ENCODE measurements at regions not wholly inside any gene's neighbourhood (a gene's known extent, or its start where the extent isn't known, plus 50 kb on each side); places are given as distances from the start of the nearest gene placed in this dataset.
"Not testable (repeated sequence)": the region's sequence is repeated elsewhere in the genome, so short reads cannot be mapped to it uniquely, and the experiment has no call there.

DNA sequence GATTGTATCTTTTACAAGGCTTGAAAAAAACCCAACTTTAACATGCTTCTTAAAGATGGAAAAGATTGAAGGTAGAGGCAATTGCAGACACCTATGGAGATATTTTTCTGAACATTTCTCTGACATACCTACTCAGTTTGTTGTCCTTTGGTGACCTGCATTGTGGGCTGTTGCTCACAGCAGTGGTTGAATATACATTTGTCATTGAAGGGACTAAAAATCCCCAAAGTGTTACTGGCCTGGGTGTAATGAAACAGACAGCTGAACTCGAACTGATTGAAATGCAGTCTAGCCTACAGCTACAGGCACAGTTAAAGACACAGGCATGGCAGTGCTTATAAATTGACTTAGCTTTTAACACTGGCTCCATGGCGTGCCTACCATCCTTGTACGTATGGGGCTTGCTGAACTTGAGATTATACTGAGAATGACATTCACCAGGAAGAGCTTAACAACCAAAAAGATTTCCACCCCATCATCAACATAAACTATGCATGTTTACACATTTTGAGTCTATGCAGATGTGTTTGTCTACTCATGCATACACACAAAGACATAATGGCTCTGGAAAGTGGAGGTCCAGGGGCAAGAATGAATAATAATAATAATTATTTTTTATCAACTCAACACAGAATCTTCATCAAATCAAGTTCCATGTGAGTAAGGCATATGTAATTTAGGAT lies 83.2 kb upstream of the NOX3 start:
- no peak for DNase-seq (ENCODE audit: low spot score in 2 of 2, unreplicated experiment in 2 of 2)
- no peak overlapping the region for H3K27ac Mint-ChIP-seq
- no peak overlapping the region for H3K4me3 Mint-ChIP-seq
- peaks cover 11% of the 10 kb centered on the region for H3K9me3 Mint-ChIP-seq
- TF ChIP-seq, protein P1, sequence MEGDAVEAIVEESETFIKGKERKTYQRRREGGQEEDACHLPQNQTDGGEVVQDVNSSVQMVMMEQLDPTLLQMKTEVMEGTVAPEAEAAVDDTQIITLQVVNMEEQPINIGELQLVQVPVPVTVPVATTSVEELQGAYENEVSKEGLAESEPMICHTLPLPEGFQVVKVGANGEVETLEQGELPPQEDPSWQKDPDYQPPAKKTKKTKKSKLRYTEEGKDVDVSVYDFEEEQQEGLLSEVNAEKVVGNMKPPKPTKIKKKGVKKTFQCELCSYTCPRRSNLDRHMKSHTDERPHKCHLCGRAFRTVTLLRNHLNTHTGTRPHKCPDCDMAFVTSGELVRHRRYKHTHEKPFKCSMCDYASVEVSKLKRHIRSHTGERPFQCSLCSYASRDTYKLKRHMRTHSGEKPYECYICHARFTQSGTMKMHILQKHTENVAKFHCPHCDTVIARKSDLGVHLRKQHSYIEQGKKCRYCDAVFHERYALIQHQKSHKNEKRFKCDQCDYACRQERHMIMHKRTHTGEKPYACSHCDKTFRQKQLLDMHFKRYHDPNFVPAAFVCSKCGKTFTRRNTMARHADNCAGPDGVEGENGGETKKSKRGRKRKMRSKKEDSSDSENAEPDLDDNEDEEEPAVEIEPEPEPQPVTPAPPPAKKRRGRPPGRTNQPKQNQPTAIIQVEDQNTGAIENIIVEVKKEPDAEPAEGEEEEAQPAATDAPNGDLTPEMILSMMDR (IDR thresholded peaks at IDR 0.05; ENCODE audit: unreplicated experiment) = no peak
- H3K36me3 Mint-ChIP-seq = peaks cover 2% of the 10 kb centered on the region
- H3K27me3 Mint-ChIP-seq (ENCODE audit: low read depth) = peaks cover 2% of the 10 kb centered on the region
- H3K4me1 Mint-ChIP-seq = peaks cover 34% of the 10 kb centered on the region

DNA sequence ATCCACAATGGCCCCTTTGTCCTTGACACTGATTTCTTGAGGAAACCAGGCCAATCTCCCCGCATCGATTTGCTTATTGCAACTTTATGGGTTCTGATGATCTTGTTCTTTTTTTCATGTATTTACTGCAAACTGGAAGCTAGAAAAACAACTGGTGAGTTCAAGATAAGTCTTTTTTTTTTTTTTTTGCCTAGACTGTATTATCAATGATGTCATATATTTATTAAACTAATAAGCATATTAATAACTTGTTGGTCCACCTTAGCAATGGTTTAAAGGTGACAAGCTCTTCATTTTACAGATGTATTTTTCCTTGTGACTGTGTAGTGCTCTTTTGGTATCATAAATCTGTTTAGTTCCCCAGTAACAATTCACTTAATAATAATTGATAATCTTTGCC lies 79.0 kb upstream of the NOX3 start:
- no peak overlapping the region for H3K4me3 Mint-ChIP-seq
- H3K27me3 Mint-ChIP-seq (ENCODE audit: low read depth) = peaks cover 2% of the 10 kb centered on the region
- peaks cover 15% of the 10 kb centered on the region for H3K4me1 Mint-ChIP-seq
- H3K27ac Mint-ChIP-seq = no peak overlapping the region
- no peak for DNase-seq (ENCODE audit: low spot score in 2 of 2, unreplicated experiment in 2 of 2)
- TF ChIP-seq, protein P1 (IDR thresholded peaks at IDR 0.05; ENCODE audit: unreplicated experiment) = no peak
- peaks cover 23% of the 10 kb centered on the region for H3K9me3 Mint-ChIP-seq
- peaks cover 6% of the 10 kb centered on the region for H3K36me3 Mint-ChIP-seq

DNA sequence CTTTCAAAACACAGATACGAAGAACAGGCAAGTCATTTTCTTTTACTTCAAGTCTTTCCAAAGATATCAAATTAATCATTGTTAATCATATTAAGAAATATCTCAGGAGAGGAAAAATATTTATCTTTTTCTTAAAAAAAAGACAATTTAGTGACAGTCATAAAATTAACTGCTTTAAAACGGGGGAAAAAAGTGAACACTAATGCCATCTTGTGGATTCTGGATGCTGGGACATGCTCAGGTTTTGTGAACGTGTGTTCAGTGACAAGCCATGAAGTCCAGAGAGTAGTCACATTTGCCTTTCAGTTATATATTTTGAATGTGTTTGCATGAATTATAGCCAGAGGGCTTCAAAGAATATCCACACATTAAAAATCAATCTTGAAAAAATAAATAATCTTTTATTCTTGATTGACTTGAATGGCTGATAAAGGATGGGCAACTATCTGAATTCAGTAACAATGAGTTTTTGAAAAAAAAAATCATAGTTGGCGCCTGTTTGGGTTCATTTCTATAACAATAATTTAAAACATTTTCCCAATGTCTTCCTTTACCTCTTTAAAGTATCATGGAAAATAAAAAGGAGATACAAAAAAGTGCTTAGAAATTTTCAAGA lies 74.7 kb upstream of the NOX3 start:
- Mint-ChIP-seq H3K4me1 (peaks cover 14% of the 10 kb centered on the region), H3K27ac (no peak overlapping the region), H3K36me3 (peaks cover 5% of the 10 kb centered on the region), H3K4me3 (no peak overlapping the region), H3K9me3 (peaks cover 17% of the 10 kb centered on the region), H3K27me3 (ENCODE audit: low read depth) (peaks cover under 1% of the 10 kb centered on the region)
- TF ChIP-seq, protein P1 (IDR thresholded peaks at IDR 0.05; ENCODE audit: unreplicated experiment) = no peak
- DNase-seq (ENCODE audit: low spot score in 2 of 2, unreplicated experiment in 2 of 2) = no peak

DNA sequence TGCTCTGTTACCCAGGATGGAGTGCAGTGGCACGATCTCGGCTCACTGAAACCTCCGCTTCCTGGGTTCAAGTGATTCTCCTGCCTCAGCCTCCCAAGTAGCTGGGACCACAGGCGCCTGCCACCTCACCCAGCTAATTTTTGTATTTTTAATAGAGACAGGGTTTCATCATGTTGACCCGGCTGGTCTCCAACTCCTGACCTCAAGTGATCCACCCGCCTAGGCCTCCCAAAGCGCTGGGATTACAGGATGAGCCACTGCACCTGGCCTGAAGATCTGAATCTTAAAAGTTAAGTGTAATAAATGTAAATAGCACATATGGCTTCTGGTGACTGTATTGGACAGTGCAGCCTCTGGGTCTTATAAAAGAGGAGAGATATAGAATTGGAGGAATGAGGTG lies 74.2 kb upstream of the NOX3 start:
- H3K9me3 Mint-ChIP-seq = peaks cover 16% of the 10 kb centered on the region
- H3K36me3 Mint-ChIP-seq; H3K27ac Mint-ChIP-seq; DNase-seq (ENCODE audit: low spot score in 2 of 2, unreplicated experiment in 2 of 2); H3K4me3 Mint-ChIP-seq; H3K27me3 Mint-ChIP-seq (ENCODE audit: low read depth): not testable (repeated sequence)
- H3K4me1 Mint-ChIP-seq = peaks cover 14% of the 10 kb centered on the region

DNA sequence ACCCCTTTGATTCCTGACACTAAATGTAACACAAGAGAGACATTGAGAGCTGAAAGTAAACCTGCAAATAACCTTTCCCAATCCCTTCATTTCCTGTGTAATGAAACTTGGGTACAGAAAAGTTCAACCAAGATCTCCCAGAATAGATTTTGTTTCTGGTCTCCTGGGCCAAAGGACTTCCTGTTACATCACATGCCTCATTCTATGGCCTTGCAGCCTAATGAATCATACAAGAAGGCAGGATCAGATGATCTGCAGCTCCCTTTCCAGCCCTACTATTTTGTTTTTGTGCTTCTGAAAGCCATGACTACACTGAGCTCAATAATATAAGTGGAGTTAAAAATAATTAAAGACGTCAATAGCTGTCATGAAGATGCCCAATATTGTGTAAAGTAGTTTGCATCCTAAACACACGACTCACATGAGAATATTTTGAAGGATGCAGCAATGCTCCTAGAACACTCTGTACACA lies 73.4 kb upstream of the NOX3 start:
- peaks cover 12% of the 10 kb centered on the region for H3K9me3 Mint-ChIP-seq
- peak overlapping the region; percentile 7 for H3K27ac Mint-ChIP-seq
- H3K4me1 Mint-ChIP-seq = peaks cover 14% of the 10 kb centered on the region
- no peak overlapping the region for H3K4me3 Mint-ChIP-seq
- DNase-seq (ENCODE audit: low spot score in 2 of 2, unreplicated experiment in 2 of 2) = no peak
- TF ChIP-seq, protein P1 (IDR thresholded peaks at IDR 0.05; ENCODE audit: unreplicated experiment) = no peak
- peaks cover 5% of the 10 kb centered on the region for H3K36me3 Mint-ChIP-seq
- H3K27me3 Mint-ChIP-seq (ENCODE audit: low read depth) = no peaks in the 10 kb centered on the region

DNA sequence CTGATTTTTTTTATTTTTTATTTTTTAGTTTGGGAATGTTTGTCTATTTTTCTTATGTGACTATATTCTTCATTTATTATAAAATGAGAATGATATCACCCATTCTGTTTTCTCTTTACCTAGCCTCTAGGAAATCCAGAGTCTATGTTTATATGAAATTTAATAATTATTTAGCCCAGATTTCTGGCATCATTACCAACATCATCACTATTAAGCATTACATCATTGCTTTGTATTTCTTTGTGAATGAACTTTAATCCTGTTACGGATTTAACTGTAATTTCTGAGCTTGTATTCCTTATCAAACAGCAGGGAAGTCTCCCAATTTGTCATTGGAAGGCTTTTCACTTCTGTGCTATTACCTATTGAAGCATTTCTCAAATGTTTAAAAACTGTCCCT lies 72.7 kb upstream of the NOX3 start:
- Mint-ChIP-seq H3K36me3 (peaks cover 3% of the 10 kb centered on the region), H3K27ac (peak overlapping the region; percentile 7), H3K4me3 (no peak overlapping the region), H3K27me3 (ENCODE audit: low read depth) (no peaks in the 10 kb centered on the region), H3K4me1 (peaks cover 14% of the 10 kb centered on the region), H3K9me3 (peaks cover 9% of the 10 kb centered on the region)
- DNase-seq (ENCODE audit: low spot score in 2 of 2, unreplicated experiment in 2 of 2) = no peak
- TF ChIP-seq, protein P1 (IDR thresholded peaks at IDR 0.05; ENCODE audit: unreplicated experiment) = no peak

Data from mesothelial cell of epicardium (in vitro differentiated cells).